Body of pancreas (tissue), 4 donors: ENCODE measurements at regions not wholly inside any gene's neighbourhood (a gene's known extent, or its start where the extent isn't known, plus 50 kb on each side); places are given as distances from the start of the nearest gene placed in this dataset.

ENCODE experiments used
- CTCF ChIP-seq, 7 experiments: fragments of 450-650 bp in 4 of 7; fragments of 200-600 bp in 3 of 7; sonication (generic) in 3 of 7; IDR thresholded peaks; one replicate each; pipeline ENCODE4 v1.5.1; 2016 to 2019; ENCODE audit warnings: antibody characterized with exemption in 7 of 7
- POLR2A ChIP-seq, 3 donors: fragments of 450-650 bp; IDR thresholded peaks; one replicate each; pipeline ENCODE4 v1.6.1; 2016; ENCODE audit warnings: antibody characterized with exemption in 3 of 3, mild to moderate bottlenecking in 2 of 3

- TF ChIP-seq POLR2A (IDR thresholded peaks at IDR 0.05), result no peak
- TF ChIP-seq CTCF (IDR thresholded peaks at IDR 0.05), result no peak
These were observed 385.5 kb upstream of the INTU start for GRCh38 chr4:127246963-127247952.
